HG03378 (cell line): ENCODE measurements at regions not wholly inside any gene's neighbourhood (a gene's known extent, or its start where the extent isn't known, plus 50 kb on each side); places are given as distances from the start of the nearest gene placed in this dataset.

Experiments used
- ATAC-seq: cut with Tn5 transposase; IDR thresholded peaks from one replicate; pipeline ENCODE4 v1.9.1; 2021; ENCODE audit warnings: mild to moderate bottlenecking, moderate library complexity; ENCODE audit not compliant: unreplicated experiment

GRCh38 chr9:7899753-7900152 is 100.2 kb upstream of the DMAC1 start:
- no peak for ATAC-seq

- no peak for ATAC-seq
Measured at GRCh38 chr9:7894231-7894630, 94.7 kb upstream of the DMAC1 start.

GRCh38 chr9:7892975-7893374 is 93.4 kb upstream of the DMAC1 start:
- no peak for ATAC-seq

- peak; percentile 63 for ATAC-seq
Measured at GRCh38 chr9:7879551-7880245, 80.1 kb upstream of the DMAC1 start.

GRCh38 chr9:7871977-7872730 is 72.6 kb upstream of the DMAC1 start:
- no peak for ATAC-seq

GRCh38 chr9:7869340-7869739 is 69.8 kb upstream of the DMAC1 start:
- ATAC-seq = no peak

- no peak for ATAC-seq
Measured at GRCh38 chr9:7862170-7862569, 62.6 kb upstream of the DMAC1 start.

- ATAC-seq = no peak
Measured at GRCh38 chr9:7861086-7861485, 61.5 kb upstream of the DMAC1 start.

- ATAC-seq = no peak
Measured at GRCh38 chr9:7860335-7860709, 60.7 kb upstream of the DMAC1 start.

- no peak for ATAC-seq
Measured at GRCh38 chr9:7859701-7860334, 60.2 kb upstream of the DMAC1 start.

- no peak for ATAC-seq
Measured at GRCh38 chr9:7858166-7858565, 58.6 kb upstream of the DMAC1 start.

- no peak for ATAC-seq
Measured at GRCh38 chr9:7854763-7855162, 55.2 kb upstream of the DMAC1 start.
